ENCODE measurements at regions not wholly inside any gene's neighbourhood (a gene's known extent, or its start where the extent isn't known, plus 50 kb on each side); places are given as distances from the start of the nearest gene placed in this dataset.

- Histone ChIP-seq H3K36me3 (ENCODE audit: insufficient read depth, low read length) (no peaks in the 10 kb centered on the region), H3K4me1 (ENCODE audit: insufficient read depth, low read length) (no peaks in the 10 kb centered on the region), H3K9me3 (ENCODE audit: low read length) (no peaks in the 10 kb centered on the region), H3K4me3 (ENCODE audit: low read depth in 1 of 2, low read length in 2 of 2) (no peak overlapping the region), H3K9ac (ENCODE audit: low read length) (no peak overlapping the region), H3K27me3 (ENCODE audit: control insufficient read depth in 1 of 2, insufficient read depth in 2 of 2, low read length in 2 of 2) (no peaks in the 10 kb centered on the region), H3K27ac (ENCODE audit: low read depth, low read length) (no peak overlapping the region)
Measured at GRCh38 chr4:31307029-31307428, 586.9 kb downstream of the PCDH7 start.

GRCh38 chr4:31324814-31325213 lies 604.6 kb downstream of the PCDH7 start:
- Histone ChIP-seq H3K27ac (ENCODE audit: low read depth, low read length) (no peak overlapping the region), H3K4me1 (ENCODE audit: insufficient read depth, low read length) (no peaks in the 10 kb centered on the region), H3K27me3 (ENCODE audit: control insufficient read depth in 1 of 2, insufficient read depth in 2 of 2, low read length in 2 of 2) (no peaks in the 10 kb centered on the region), H3K9ac (ENCODE audit: low read length) (no peak overlapping the region), H3K9me3 (ENCODE audit: low read length) (no peaks in the 10 kb centered on the region), H3K36me3 (ENCODE audit: insufficient read depth, low read length) (no peaks in the 10 kb centered on the region), H3K4me3 (ENCODE audit: low read depth in 1 of 2, low read length in 2 of 2) (no peak overlapping the region)

- no peaks in the 10 kb centered on the region for H3K4me1 ChIP-seq (ENCODE audit: insufficient read depth, low read length)
- no peaks in the 10 kb centered on the region for H3K9me3 ChIP-seq (ENCODE audit: low read length)
- H3K27me3 ChIP-seq (ENCODE audit: control insufficient read depth in 1 of 2, insufficient read depth in 2 of 2, low read length in 2 of 2): no peaks in the 10 kb centered on the region
- H3K27ac ChIP-seq (ENCODE audit: low read depth, low read length): no peak overlapping the region
- H3K4me3 ChIP-seq (ENCODE audit: low read depth in 1 of 2, low read length in 2 of 2): no peak overlapping the region
- H3K9ac ChIP-seq (ENCODE audit: low read length): no peak overlapping the region
- H3K36me3 ChIP-seq (ENCODE audit: insufficient read depth, low read length): no peaks in the 10 kb centered on the region
Measured at GRCh38 chr4:31325300-31325699, 605.1 kb downstream of the PCDH7 start.

GRCh38 chr4:31327031-31327430 lies 606.9 kb downstream of the PCDH7 start:
- no peak overlapping the region for H3K4me3 ChIP-seq (ENCODE audit: low read depth in 1 of 2, low read length in 2 of 2)
- H3K27me3 ChIP-seq (ENCODE audit: control insufficient read depth in 1 of 2, insufficient read depth in 2 of 2, low read length in 2 of 2): no peaks in the 10 kb centered on the region
- H3K9ac ChIP-seq (ENCODE audit: low read length): no peak overlapping the region
- H3K4me1 ChIP-seq (ENCODE audit: insufficient read depth, low read length): no peaks in the 10 kb centered on the region
- H3K27ac ChIP-seq (ENCODE audit: low read depth, low read length): no peak overlapping the region
- no peaks in the 10 kb centered on the region for H3K9me3 ChIP-seq (ENCODE audit: low read length)
- no peaks in the 10 kb centered on the region for H3K36me3 ChIP-seq (ENCODE audit: insufficient read depth, low read length)

GRCh38 chr4:31328932-31329331 lies 608.8 kb downstream of the PCDH7 start:
- Histone ChIP-seq H3K4me1 (ENCODE audit: insufficient read depth, low read length) (no peaks in the 10 kb centered on the region), H3K27me3 (ENCODE audit: control insufficient read depth in 1 of 2, insufficient read depth in 2 of 2, low read length in 2 of 2) (no peaks in the 10 kb centered on the region), H3K27ac (ENCODE audit: low read depth, low read length) (no peak overlapping the region), H3K9me3 (ENCODE audit: low read length) (no peaks in the 10 kb centered on the region), H3K36me3 (ENCODE audit: insufficient read depth, low read length) (no peaks in the 10 kb centered on the region), H3K4me3 (ENCODE audit: low read depth in 1 of 2, low read length in 2 of 2) (no peak overlapping the region), H3K9ac (ENCODE audit: low read length) (no peak overlapping the region)

- no peak overlapping the region for H3K9ac ChIP-seq (ENCODE audit: low read length)
- H3K36me3 ChIP-seq (ENCODE audit: insufficient read depth, low read length): no peaks in the 10 kb centered on the region
- H3K4me1 ChIP-seq (ENCODE audit: insufficient read depth, low read length): no peaks in the 10 kb centered on the region
- no peak overlapping the region for H3K4me3 ChIP-seq (ENCODE audit: low read depth in 1 of 2, low read length in 2 of 2)
- no peaks in the 10 kb centered on the region for H3K9me3 ChIP-seq (ENCODE audit: low read length)
- no peak overlapping the region for H3K27ac ChIP-seq (ENCODE audit: low read depth, low read length)
- no peaks in the 10 kb centered on the region for H3K27me3 ChIP-seq (ENCODE audit: control insufficient read depth in 1 of 2, insufficient read depth in 2 of 2, low read length in 2 of 2)
Measured at GRCh38 chr4:31334086-31334910, 614.1 kb downstream of the PCDH7 start.

- Histone ChIP-seq H3K9me3 (ENCODE audit: low read length) (no peaks in the 10 kb centered on the region), H3K36me3 (ENCODE audit: insufficient read depth, low read length) (no peaks in the 10 kb centered on the region), H3K9ac (ENCODE audit: low read length) (no peak overlapping the region), H3K4me3 (ENCODE audit: low read depth in 1 of 2, low read length in 2 of 2) (no peak overlapping the region), H3K4me1 (ENCODE audit: insufficient read depth, low read length) (no peaks in the 10 kb centered on the region), H3K27ac (ENCODE audit: low read depth, low read length) (no peak overlapping the region), H3K27me3 (ENCODE audit: control insufficient read depth in 1 of 2, insufficient read depth in 2 of 2, low read length in 2 of 2) (no peaks in the 10 kb centered on the region)
Measured at GRCh38 chr4:31338000-31338399, 617.8 kb downstream of the PCDH7 start.

- Histone ChIP-seq H3K4me3 (ENCODE audit: low read depth in 1 of 2, low read length in 2 of 2) (no peak overlapping the region), H3K9me3 (ENCODE audit: low read length) (no peaks in the 10 kb centered on the region), H3K27ac (ENCODE audit: low read depth, low read length) (no peak overlapping the region), H3K9ac (ENCODE audit: low read length) (no peak overlapping the region), H3K36me3 (ENCODE audit: insufficient read depth, low read length) (no peaks in the 10 kb centered on the region), H3K27me3 (ENCODE audit: control insufficient read depth in 1 of 2, insufficient read depth in 2 of 2, low read length in 2 of 2) (no peaks in the 10 kb centered on the region), H3K4me1 (ENCODE audit: insufficient read depth, low read length) (no peaks in the 10 kb centered on the region)
Measured at GRCh38 chr4:31341601-31342359, 621.6 kb downstream of the PCDH7 start.

GRCh38 chr4:31343061-31343460 lies 622.9 kb downstream of the PCDH7 start:
- Histone ChIP-seq H3K4me1 (ENCODE audit: insufficient read depth, low read length) (no peaks in the 10 kb centered on the region), H3K27me3 (ENCODE audit: control insufficient read depth in 1 of 2, insufficient read depth in 2 of 2, low read length in 2 of 2) (no peaks in the 10 kb centered on the region), H3K9ac (ENCODE audit: low read length) (no peak overlapping the region), H3K9me3 (ENCODE audit: low read length) (no peaks in the 10 kb centered on the region), H3K4me3 (ENCODE audit: low read depth in 1 of 2, low read length in 2 of 2) (no peak overlapping the region), H3K36me3 (ENCODE audit: insufficient read depth, low read length) (no peaks in the 10 kb centered on the region), H3K27ac (ENCODE audit: low read depth, low read length) (no peak overlapping the region)

GRCh38 chr4:31349907-31350306 lies 629.7 kb downstream of the PCDH7 start:
- H3K27me3 ChIP-seq (ENCODE audit: control insufficient read depth in 1 of 2, insufficient read depth in 2 of 2, low read length in 2 of 2): no peaks in the 10 kb centered on the region
- no peaks in the 10 kb centered on the region for H3K9me3 ChIP-seq (ENCODE audit: low read length)
- no peak overlapping the region for H3K4me3 ChIP-seq (ENCODE audit: low read depth in 1 of 2, low read length in 2 of 2)
- no peaks in the 10 kb centered on the region for H3K4me1 ChIP-seq (ENCODE audit: insufficient read depth, low read length)
- H3K36me3 ChIP-seq (ENCODE audit: insufficient read depth, low read length): no peaks in the 10 kb centered on the region
- no peak overlapping the region for H3K9ac ChIP-seq (ENCODE audit: low read length)
- no peak overlapping the region for H3K27ac ChIP-seq (ENCODE audit: low read depth, low read length)

GRCh38 chr4:31351695-31352094 lies 631.5 kb downstream of the PCDH7 start:
- Histone ChIP-seq H3K36me3 (ENCODE audit: insufficient read depth, low read length) (no peaks in the 10 kb centered on the region), H3K4me1 (ENCODE audit: insufficient read depth, low read length) (no peaks in the 10 kb centered on the region), H3K27me3 (ENCODE audit: control insufficient read depth in 1 of 2, insufficient read depth in 2 of 2, low read length in 2 of 2) (no peaks in the 10 kb centered on the region), H3K9me3 (ENCODE audit: low read length) (no peaks in the 10 kb centered on the region), H3K27ac (ENCODE audit: low read depth, low read length) (no peak overlapping the region), H3K9ac (ENCODE audit: low read length) (no peak overlapping the region), H3K4me3 (ENCODE audit: low read depth in 1 of 2, low read length in 2 of 2) (no peak overlapping the region)
